ENCODE measurements at regions not wholly inside any gene's neighbourhood (a gene's known extent, or its start where the extent isn't known, plus 50 kb on each side); places are given as distances from the start of the nearest gene placed in this dataset.

GRCh38 chr4:130403221-130403620, 1307.3 kb downstream of the C4orf33 start:
- Histone ChIP-seq H3K4me2 (ENCODE audit: insufficient read depth, low read length) (no peak overlapping the region), H3K79me2 (ENCODE audit: control insufficient read depth, insufficient read depth, low read length) (no peaks in the 10 kb centered on the region), H3K27me3 (ENCODE audit: control insufficient read depth in 2 of 2, insufficient read depth in 2 of 2, low read length in 2 of 2) (no peaks in the 10 kb centered on the region), H2AFZ (ENCODE audit: low read depth, low read length) (no peak overlapping the region), H3K36me3 (ENCODE audit: control insufficient read depth, insufficient read depth, low read length) (no peaks in the 10 kb centered on the region), H3K27ac (ENCODE audit: extremely low read depth, low read depth, low read length) (no peak overlapping the region), H4K20me1 (replicated peaks; ENCODE audit: control insufficient read depth, insufficient read depth, low read length) (no peaks in the 10 kb centered on the region), H3K4me3 (no peak overlapping the region), H3K4me1 (replicated peaks in 1 of 2; ENCODE audit: control insufficient read depth in 2 of 2, insufficient read depth in 2 of 2, low read length in 2 of 2) (no peaks in the 10 kb centered on the region), H3K9ac (ENCODE audit: insufficient read depth in 1 of 2, low read depth in 2 of 2, low read length in 2 of 2) (no peak overlapping the region), H3K9me1 (ENCODE audit: control insufficient read depth, insufficient read depth, low read length) (no peaks in the 10 kb centered on the region), H3K9me3 (replicated peaks; ENCODE audit: control insufficient read depth, insufficient read depth, low read depth, low read length) (peaks cover 1% of the 10 kb centered on the region; the same call in 1 of the 2 replicates)
- intact Hi-C loops (cut with micrococcal nuclease) (no loop called here), in situ Hi-C loops (cut with MboI) (no loop called here)
- TF ChIP-seq ZFP36 (IDR thresholded peaks at IDR 0.05; ENCODE audit: low read depth, low read length, partially characterized antibody) (no peak), ELF4 (CRISPR knock-in tag; IDR thresholded peaks at IDR 0.05) (no peak), YBX1 (IDR thresholded peaks at IDR 0.05) (no peak), STAT5A (IDR thresholded peaks at IDR 0.05; ENCODE audit: borderline replicate concordance, low read length) (no peak), PKNOX1 (IDR thresholded peaks at IDR 0.05) (no peak)
- no peak for DNase-seq (ENCODE audit: extremely low read depth in 1 of 4, low spot score in 3 of 4)
- ATAC-seq, result no peak
- 0% methylated on average over 3 of the region's 3 CpGs for WGBS (ENCODE audit: insufficient coverage, low coverage, missing lambda C conversion rate)
- FAIRE-seq, result no peak
- no TSS peak for BruUV-seq (replicated peaks)
- POLR2A ChIA-PET, result no interaction called here
- CTCF ChIA-PET (ENCODE audit: low intra/inter-chr PET ratio), result no interaction called here

GRCh38 chr4:130416228-130416627, 1320.3 kb downstream of the C4orf33 start:
- H3K9me1 ChIP-seq (ENCODE audit: control insufficient read depth, insufficient read depth, low read length), result no peaks in the 10 kb centered on the region
- no peak for ATAC-seq
- H3K36me3 ChIP-seq (ENCODE audit: control insufficient read depth, insufficient read depth, low read length), result no peaks in the 10 kb centered on the region
- no peaks in the 10 kb centered on the region for H3K4me1 ChIP-seq (replicated peaks in 1 of 2; ENCODE audit: control insufficient read depth in 2 of 2, insufficient read depth in 2 of 2, low read length in 2 of 2)
- H3K27ac ChIP-seq (ENCODE audit: extremely low read depth, low read depth, low read length), result no peak overlapping the region
- intact Hi-C loops (cut with micrococcal nuclease), result no loop called here
- BruUV-seq (replicated peaks), result no TSS peak
- DNase-seq (ENCODE audit: extremely low read depth in 1 of 4, low spot score in 3 of 4), result no peak
- 0% methylated on average over 1 of the region's 1 CpG for WGBS (ENCODE audit: insufficient coverage, low coverage, missing lambda C conversion rate)
- FAIRE-seq, result no peak
- H3K9me3 ChIP-seq (replicated peaks; ENCODE audit: control insufficient read depth, insufficient read depth, low read depth, low read length), result no peaks in the 10 kb centered on the region
- H3K4me2 ChIP-seq (ENCODE audit: insufficient read depth, low read length), result no peak overlapping the region
- no peak for TF ChIP-seq SMARCC2 (IDR thresholded peaks at IDR 0.05; ENCODE audit: low read depth)
- TF ChIP-seq MAFG (tag; conservative IDR thresholded peaks at IDR 0.05), result peak; percentile 37; the same call in 1 of the 2 replicates
- peak; percentile 27; the same call in 1 of the 2 replicates for TF ChIP-seq MAFK (IDR thresholded peaks at IDR 0.05; ENCODE audit: low read length)
- TF ChIP-seq CBFA2T2 (conservative IDR thresholded peaks at IDR 0.05), result no peak
- TF ChIP-seq MAFF (IDR thresholded peaks at IDR 0.05; ENCODE audit: low read length), result peak; percentile 17; the same call in 1 of the 2 replicates
- peak; percentile 39; the same call in 1 of the 2 replicates for TF ChIP-seq C11orf30 (IDR thresholded peaks at IDR 0.05; ENCODE audit: low read depth)
- TF ChIP-seq ZNF316 (IDR thresholded peaks at IDR 0.05), result peak; percentile 81
- POLR2A ChIA-PET, result no interaction called here
- no peaks in the 10 kb centered on the region for H3K79me2 ChIP-seq (ENCODE audit: control insufficient read depth, insufficient read depth, low read length)
- in situ Hi-C loops (cut with MboI), result no loop called here
- CTCF ChIA-PET (ENCODE audit: low intra/inter-chr PET ratio), result no interaction called here
- no peak overlapping the region for H3K4me3 ChIP-seq
- H3K27me3 ChIP-seq (ENCODE audit: control insufficient read depth in 2 of 2, insufficient read depth in 2 of 2, low read length in 2 of 2), result no peaks in the 10 kb centered on the region
- no peak overlapping the region for H3K9ac ChIP-seq (ENCODE audit: insufficient read depth in 1 of 2, low read depth in 2 of 2, low read length in 2 of 2)
- H4K20me1 ChIP-seq (replicated peaks; ENCODE audit: control insufficient read depth, insufficient read depth, low read length), result no peaks in the 10 kb centered on the region
- no peak overlapping the region for H2AFZ ChIP-seq (ENCODE audit: low read depth, low read length)
